Parathyroid adenoma (tissue), 2 donors: ENCODE measurements at regions not wholly inside any gene's neighbourhood (a gene's known extent, or its start where the extent isn't known, plus 50 kb on each side); places are given as distances from the start of the nearest gene placed in this dataset.

ENCODE experiments used
- H2AFZ ChIP-seq: fragments of 300-600 bp; sonication (generic); one replicate; pipeline ENCODE4 v1.7.0; 2017; ENCODE audit warnings: antibody characterized with exemption, mild to moderate bottlenecking
- H3K27ac ChIP-seq: fragments of 300-600 bp; sonication (generic); one replicate; pipeline ENCODE4 v1.7.0; 2017
- H3K27me3 ChIP-seq: fragments of 300-600 bp; sonication (generic); one replicate; pipeline ENCODE4 v1.7.0; 2017; ENCODE audit warnings: low read length; ENCODE audit not compliant: control insufficient read depth, insufficient read depth
- H3K36me3 ChIP-seq: fragments of 300-600 bp; sonication (generic); one replicate; pipeline ENCODE4 v1.7.0; 2017; ENCODE audit warnings: low read length; ENCODE audit not compliant: control insufficient read depth, insufficient read depth
- H3K4me1 ChIP-seq: fragments of 300-600 bp; sonication (generic); one replicate; pipeline ENCODE4 v1.7.0; 2017; ENCODE audit warnings: control low read depth
- H3K4me2 ChIP-seq: fragments of 300-600 bp; sonication (generic); one replicate; pipeline ENCODE4 v1.7.0; 2017; ENCODE audit warnings: low read length
- H3K4me3 ChIP-seq: fragments of 300-600 bp; sonication (generic); one replicate; pipeline ENCODE4 v1.7.0; 2017; ENCODE audit warnings: low read depth, low read length
- H3K79me2 ChIP-seq: fragments of 300-600 bp; sonication (generic); one replicate; pipeline ENCODE4 v1.7.0; 2017; ENCODE audit warnings: control low read depth
- H3K9ac ChIP-seq: fragments of 300-600 bp; sonication (generic); one replicate; pipeline ENCODE4 v1.7.0; 2017; ENCODE audit warnings: mild to moderate bottlenecking
- H3K9me3 ChIP-seq: fragments of 300-600 bp; sonication (generic); one replicate; pipeline ENCODE4 v1.7.0; 2017; ENCODE audit warnings: low read length; ENCODE audit not compliant: control insufficient read depth
- TF ChIP-seq, protein P1 (sequence below): fragments of 300-600 bp; sonication (generic); IDR thresholded peaks from one replicate; pipeline ENCODE4 v1.7.0; 2017; ENCODE audit warnings: antibody characterized with exemption, mild to moderate bottlenecking
- donor health status: primary hyperparathyroidism.

DNA sequence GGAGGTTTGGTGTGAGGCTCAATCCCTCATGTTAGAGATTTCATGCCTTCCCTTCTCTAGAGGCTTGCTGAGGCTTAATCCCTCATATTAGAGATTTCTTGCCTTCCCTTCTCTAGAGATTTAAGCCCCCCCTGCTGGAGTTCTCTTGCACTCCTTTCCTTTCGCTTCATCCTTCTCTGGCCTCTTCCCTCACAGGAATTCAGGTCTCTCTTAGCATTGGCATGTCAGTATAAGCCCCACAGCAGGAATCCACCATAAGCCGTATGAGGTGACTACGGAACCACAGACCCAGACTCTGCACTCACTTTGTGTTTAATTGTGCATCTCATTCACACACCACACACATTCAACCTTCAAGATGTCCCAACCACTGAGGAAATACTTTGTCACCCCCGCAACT lies 338.6 kb upstream of the POU1F1 start:
- H3K36me3 ChIP-seq: no peaks in the 10 kb centered on the region
- H3K4me2 ChIP-seq: no peak overlapping the region
- H3K4me3 ChIP-seq: no peak overlapping the region
- H3K27ac ChIP-seq: no peak overlapping the region
- H3K9me3 ChIP-seq: no peaks in the 10 kb centered on the region
- TF ChIP-seq, protein P1, sequence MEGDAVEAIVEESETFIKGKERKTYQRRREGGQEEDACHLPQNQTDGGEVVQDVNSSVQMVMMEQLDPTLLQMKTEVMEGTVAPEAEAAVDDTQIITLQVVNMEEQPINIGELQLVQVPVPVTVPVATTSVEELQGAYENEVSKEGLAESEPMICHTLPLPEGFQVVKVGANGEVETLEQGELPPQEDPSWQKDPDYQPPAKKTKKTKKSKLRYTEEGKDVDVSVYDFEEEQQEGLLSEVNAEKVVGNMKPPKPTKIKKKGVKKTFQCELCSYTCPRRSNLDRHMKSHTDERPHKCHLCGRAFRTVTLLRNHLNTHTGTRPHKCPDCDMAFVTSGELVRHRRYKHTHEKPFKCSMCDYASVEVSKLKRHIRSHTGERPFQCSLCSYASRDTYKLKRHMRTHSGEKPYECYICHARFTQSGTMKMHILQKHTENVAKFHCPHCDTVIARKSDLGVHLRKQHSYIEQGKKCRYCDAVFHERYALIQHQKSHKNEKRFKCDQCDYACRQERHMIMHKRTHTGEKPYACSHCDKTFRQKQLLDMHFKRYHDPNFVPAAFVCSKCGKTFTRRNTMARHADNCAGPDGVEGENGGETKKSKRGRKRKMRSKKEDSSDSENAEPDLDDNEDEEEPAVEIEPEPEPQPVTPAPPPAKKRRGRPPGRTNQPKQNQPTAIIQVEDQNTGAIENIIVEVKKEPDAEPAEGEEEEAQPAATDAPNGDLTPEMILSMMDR: no peak
- H2AFZ ChIP-seq: no peak overlapping the region
- H3K4me1 ChIP-seq: no peaks in the 10 kb centered on the region
- H3K27me3 ChIP-seq: no peaks in the 10 kb centered on the region
- no peak overlapping the region for H3K9ac ChIP-seq
- H3K79me2 ChIP-seq: no peaks in the 10 kb centered on the region

GRCh38 chr3:87607234-87607633 lies 330.9 kb upstream of the POU1F1 start:
- Histone ChIP-seq H3K36me3 (no peaks in the 10 kb centered on the region), H3K9ac (no peak overlapping the region), H3K27me3 (no peaks in the 10 kb centered on the region), H3K79me2 (no peaks in the 10 kb centered on the region), H3K4me3 (no peak overlapping the region), H3K4me2 (no peak overlapping the region), H2AFZ (no peak overlapping the region), H3K9me3 (no peaks in the 10 kb centered on the region), H3K27ac (no peak overlapping the region), H3K4me1 (no peaks in the 10 kb centered on the region)
- TF ChIP-seq, protein P1: no peak

- Histone ChIP-seq H3K9me3 (no peaks in the 10 kb centered on the region), H3K4me1 (no peaks in the 10 kb centered on the region), H3K27ac (no peak overlapping the region)
These were observed 319.4 kb upstream of the POU1F1 start for GRCh38 chr3:87595798-87596197.

DNA sequence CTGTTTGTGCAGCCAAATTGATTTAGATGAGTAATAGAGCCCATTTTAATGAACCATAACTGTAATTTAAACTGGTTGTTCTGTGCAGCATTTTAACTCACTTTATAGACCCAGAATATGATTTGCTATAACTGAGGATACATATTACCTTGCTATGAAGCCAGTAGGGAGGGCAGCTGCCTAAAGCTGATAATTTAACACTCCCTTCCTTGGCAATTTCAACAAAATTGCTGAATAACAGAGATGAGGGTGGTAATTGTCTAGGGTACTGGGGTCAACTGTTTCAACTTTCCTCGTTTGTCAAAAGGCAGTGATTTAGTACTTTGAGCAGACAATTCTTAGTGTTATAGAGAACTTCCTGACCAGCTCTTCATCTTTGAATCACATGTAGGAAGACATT lies 304.9 kb upstream of the POU1F1 start:
- Histone ChIP-seq H3K79me2 (no peaks in the 10 kb centered on the region), H3K36me3 (no peaks in the 10 kb centered on the region), H2AFZ (no peak overlapping the region), H3K27ac (no peak overlapping the region), H3K27me3 (no peaks in the 10 kb centered on the region), H3K9ac (no peak overlapping the region), H3K9me3 (no peaks in the 10 kb centered on the region), H3K4me1 (no peaks in the 10 kb centered on the region), H3K4me2 (no peak overlapping the region), H3K4me3 (no peak overlapping the region)
- TF ChIP-seq, protein P1: no peak

More at GRCh38 chr3:87595798-87596197, 319.4 kb upstream of the POU1F1 start:
- TF ChIP-seq, protein P1: no peak
- H3K4me3 ChIP-seq: no peak overlapping the region
- H3K27me3 ChIP-seq: no peaks in the 10 kb centered on the region
- no peaks in the 10 kb centered on the region for H3K79me2 ChIP-seq
- H2AFZ ChIP-seq: no peak overlapping the region
- H3K9ac ChIP-seq: no peak overlapping the region
- H3K36me3 ChIP-seq: no peaks in the 10 kb centered on the region
- H3K4me2 ChIP-seq: no peak overlapping the region

DNA sequence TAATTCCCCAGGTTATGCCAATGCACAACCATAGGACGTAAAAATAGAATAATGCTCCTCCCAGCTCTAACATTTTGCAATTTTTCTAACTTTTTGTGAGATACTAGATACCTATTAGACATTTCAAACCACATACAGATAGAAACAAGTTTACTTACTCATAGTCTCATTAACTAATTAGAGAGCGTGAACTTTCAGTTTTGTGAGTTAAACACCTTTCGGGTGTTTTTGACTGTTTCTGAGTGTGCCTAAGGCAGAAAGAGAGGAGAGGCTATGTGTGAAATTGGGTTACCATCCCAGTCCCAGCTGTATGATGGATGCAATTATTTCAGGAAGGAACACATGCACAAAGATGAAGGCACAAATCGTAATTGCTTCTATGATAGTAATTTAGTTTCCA lies 300.4 kb upstream of the POU1F1 start:
- Histone ChIP-seq H3K4me1 (no peaks in the 10 kb centered on the region), H3K4me2 (no peak overlapping the region), H3K79me2 (no peaks in the 10 kb centered on the region), H3K9ac (no peak overlapping the region), H3K9me3 (no peaks in the 10 kb centered on the region), H3K27ac (no peak overlapping the region), H3K4me3 (no peak overlapping the region), H3K27me3 (no peaks in the 10 kb centered on the region), H2AFZ (no peak overlapping the region), H3K36me3 (no peaks in the 10 kb centered on the region)
- TF ChIP-seq, protein P1: no peak
